22Rv1 (cell line): ENCODE measurements at regions not wholly inside any gene's neighbourhood (a gene's known extent, or its start where the extent isn't known, plus 50 kb on each side); places are given as distances from the start of the nearest gene placed in this dataset.

Experiments used
- CTCF ChIP-seq: fragments of 450-650 bp; IDR thresholded peaks from 2 replicates; pipeline ENCODE4 v1.5.1; 2017; ENCODE audit warnings: mild to moderate bottlenecking
- ZFX ChIP-seq: fragments of 450-650 bp; IDR thresholded peaks from 2 replicates; pipeline ENCODE4 v1.6.1; 2017; ENCODE audit warnings: antibody characterized with exemption, borderline replicate concordance

GRCh38 chr4:24434241-24434640 is 150.1 kb downstream of the DHX15 start:
- TF ChIP-seq CTCF: no peak
- no peak for TF ChIP-seq ZFX
